NCI-H1417 treated with DMSO at 0.1 percent for 48 hours (cell line): ENCODE measurements at regions not wholly inside any gene's neighbourhood (a gene's known extent, or its start where the extent isn't known, plus 50 kb on each side); places are given as distances from the start of the nearest gene placed in this dataset.
"Not testable (repeated sequence)": the region's sequence is repeated elsewhere in the genome, so short reads cannot be mapped to it uniquely, and the experiment has no call there.

Experiments
- DNase-seq: peaks from one replicate; lab custom pipeline; 2025; lab: John Stamatoyannopoulos, UW

GRCh38 chr3:194950906-194951628 lies 265.4 kb downstream of the FAM43A start:
- DNase-seq = no peak

GRCh38 chr3:194951629-194951920 lies 265.9 kb downstream of the FAM43A start:
- not testable (repeated sequence) for DNase-seq

GRCh38 chr3:194951931-194952582 lies 266.4 kb downstream of the FAM43A start:
- no peak for DNase-seq

GRCh38 chr3:194952841-194953241 lies 267.2 kb downstream of the FAM43A start:
- DNase-seq = no peak

GRCh38 chr3:194953291-194953690 lies 267.6 kb downstream of the FAM43A start:
- DNase-seq = no peak

- no peak for DNase-seq
These were observed 269.9 kb downstream of the FAM43A start for GRCh38 chr3:194955546-194955945.

GRCh38 chr3:194955979-194956696 lies 270.5 kb downstream of the FAM43A start:
- no peak for DNase-seq

- DNase-seq = no peak
These were observed 271.2 kb downstream of the FAM43A start for GRCh38 chr3:194956697-194957396.

GRCh38 chr3:194957743-194958240 lies 272.1 kb downstream of the FAM43A start:
- no peak for DNase-seq

- DNase-seq = no peak
These were observed 273.5 kb downstream of the FAM43A start for GRCh38 chr3:194959217-194959616.

- DNase-seq = not testable (repeated sequence)
These were observed 274.0 kb downstream of the FAM43A start for GRCh38 chr3:194959666-194960065.

- DNase-seq = no peak
These were observed 274.9 kb downstream of the FAM43A start for GRCh38 chr3:194960446-194961032.

- no peak for DNase-seq
These were observed 275.5 kb downstream of the FAM43A start for GRCh38 chr3:194961149-194961548.

GRCh38 chr3:194961571-194961970 lies 275.9 kb downstream of the FAM43A start:
- DNase-seq = no peak

- no peak for DNase-seq
These were observed 276.4 kb downstream of the FAM43A start for GRCh38 chr3:194962056-194962455.

- no peak for DNase-seq
These were observed 279.1 kb downstream of the FAM43A start for GRCh38 chr3:194964809-194965208.

GRCh38 chr3:194967151-194968117 lies 281.8 kb downstream of the FAM43A start:
- DNase-seq = no peak

- DNase-seq = no peak
These were observed 284.4 kb downstream of the FAM43A start for GRCh38 chr3:194970066-194970465.

GRCh38 chr3:194971009-194971408 lies 285.3 kb downstream of the FAM43A start:
- DNase-seq = no peak

- DNase-seq = no peak
These were observed 286.3 kb downstream of the FAM43A start for GRCh38 chr3:194971965-194972364.

- no peak for DNase-seq
These were observed 287.0 kb downstream of the FAM43A start for GRCh38 chr3:194972641-194973040.
